ENCODE measurements at regions not wholly inside any gene's neighbourhood (a gene's known extent, or its start where the extent isn't known, plus 50 kb on each side); places are given as distances from the start of the nearest gene placed in this dataset.

- DNase-seq (ENCODE audit: low spot score), result no peak
Observed at GRCh38 chr5:2149195-2149539, 266.4 kb upstream of the IRX4 start.

GRCh38 chr5:2148312-2149194 is 265.8 kb upstream of the IRX4 start:
- no peak for DNase-seq (ENCODE audit: low spot score)

GRCh38 chr5:2147504-2148311 is 265.0 kb upstream of the IRX4 start:
- no peak for DNase-seq (ENCODE audit: low spot score)

GRCh38 chr5:2143646-2144353 is 261.1 kb upstream of the IRX4 start:
- no peak for DNase-seq (ENCODE audit: low spot score)

GRCh38 chr5:2143088-2143487 is 260.4 kb upstream of the IRX4 start:
- DNase-seq (ENCODE audit: low spot score), result no peak

- no peak for DNase-seq (ENCODE audit: low spot score)
Observed at GRCh38 chr5:2142456-2142954, 259.8 kb upstream of the IRX4 start.

- no peak for DNase-seq (ENCODE audit: low spot score)
Observed at GRCh38 chr5:2141254-2142000, 258.7 kb upstream of the IRX4 start.

GRCh38 chr5:2140501-2141175 is 257.9 kb upstream of the IRX4 start:
- DNase-seq (ENCODE audit: low spot score), result no peak

GRCh38 chr5:2139478-2139877 is 256.8 kb upstream of the IRX4 start:
- no peak for DNase-seq (ENCODE audit: low spot score)

GRCh38 chr5:2138896-2139295 is 256.2 kb upstream of the IRX4 start:
- DNase-seq (ENCODE audit: low spot score), result no peak

GRCh38 chr5:2137444-2138050 is 254.8 kb upstream of the IRX4 start:
- DNase-seq (ENCODE audit: low spot score), result no peak

- DNase-seq (ENCODE audit: low spot score), result no peak
Observed at GRCh38 chr5:2136728-2137333, 254.1 kb upstream of the IRX4 start.

- no peak for DNase-seq (ENCODE audit: low spot score)
Observed at GRCh38 chr5:2135833-2136232, 253.1 kb upstream of the IRX4 start.

GRCh38 chr5:2135354-2135753 is 252.6 kb upstream of the IRX4 start:
- DNase-seq (ENCODE audit: low spot score), result no peak

GRCh38 chr5:2134543-2135292 is 252.0 kb upstream of the IRX4 start:
- no peak for DNase-seq (ENCODE audit: low spot score)

- no peak for DNase-seq (ENCODE audit: low spot score)
Observed at GRCh38 chr5:2133936-2134335, 251.2 kb upstream of the IRX4 start.

- DNase-seq (ENCODE audit: low spot score), result no peak
Observed at GRCh38 chr5:2133080-2133479, 250.4 kb upstream of the IRX4 start.

- DNase-seq (ENCODE audit: low spot score), result no peak
Observed at GRCh38 chr5:2132497-2132847, 249.7 kb upstream of the IRX4 start.

- no peak for DNase-seq (ENCODE audit: low spot score)
Observed at GRCh38 chr5:2131826-2132496, 249.2 kb upstream of the IRX4 start.
